HuH-7.5 (cell line): ENCODE measurements at regions not wholly inside any gene's neighbourhood (a gene's known extent, or its start where the extent isn't known, plus 50 kb on each side); places are given as distances from the start of the nearest gene placed in this dataset.

ENCODE experiments used
- DNase-seq: peaks from one replicate; pipeline ENCODE4 v3.0.0; 2011; ENCODE audit warnings: low spot score

GRCh38 chr18:57249179-57249578 is 102.3 kb downstream of the BOD1L2 start:
- no peak for DNase-seq

GRCh38 chr18:57249883-57250282 is 102.5 kb upstream of the ST8SIA3 start:
- no peak for DNase-seq

GRCh38 chr18:57251747-57252146 is 100.6 kb upstream of the ST8SIA3 start:
- no peak for DNase-seq

- no peak for DNase-seq
Observed at GRCh38 chr18:57253903-57254302, 98.5 kb upstream of the ST8SIA3 start.

GRCh38 chr18:57258131-57258777 is 94.1 kb upstream of the ST8SIA3 start:
- DNase-seq: no peak

GRCh38 chr18:57267368-57267925 is 84.9 kb upstream of the ST8SIA3 start:
- DNase-seq: no peak

GRCh38 chr18:57269756-57270155 is 82.6 kb upstream of the ST8SIA3 start:
- DNase-seq: no peak

GRCh38 chr18:57270156-57270555 is 82.2 kb upstream of the ST8SIA3 start:
- no peak for DNase-seq

GRCh38 chr18:57273194-57273593 is 79.2 kb upstream of the ST8SIA3 start:
- peak; percentile 23 for DNase-seq

GRCh38 chr18:57275111-57275510 is 77.2 kb upstream of the ST8SIA3 start:
- DNase-seq: no peak

GRCh38 chr18:57276829-57277228 is 75.5 kb upstream of the ST8SIA3 start:
- DNase-seq: no peak

GRCh38 chr18:57278933-57279332 is 73.4 kb upstream of the ST8SIA3 start:
- DNase-seq: no peak

GRCh38 chr18:57281519-57281918 is 70.8 kb upstream of the ST8SIA3 start:
- no peak for DNase-seq

- DNase-seq: no peak
Observed at GRCh38 chr18:57286949-57287348, 65.4 kb upstream of the ST8SIA3 start.

- DNase-seq: no peak
Observed at GRCh38 chr18:57287766-57288165, 64.6 kb upstream of the ST8SIA3 start.

- no peak for DNase-seq
Observed at GRCh38 chr18:57294547-57294946, 57.8 kb upstream of the ST8SIA3 start.

- no peak for DNase-seq
Observed at GRCh38 chr18:57296336-57296735, 56.0 kb upstream of the ST8SIA3 start.

- DNase-seq: no peak
Observed at GRCh38 chr18:57297306-57297705, 55.1 kb upstream of the ST8SIA3 start.

GRCh38 chr18:57299931-57300330 is 52.4 kb upstream of the ST8SIA3 start:
- DNase-seq: no peak

- DNase-seq: no peak
Observed at GRCh38 chr18:57301573-57302559, 50.5 kb upstream of the ST8SIA3 start.
